ENCODE measurements at regions not wholly inside any gene's neighbourhood (a gene's known extent, or its start where the extent isn't known, plus 50 kb on each side); places are given as distances from the start of the nearest gene placed in this dataset.

GRCh38 chr6:112682071-112682470, 334.9 kb downstream of the RFPL4B start:
- Mint-ChIP-seq H3K27me3 (ENCODE audit: insufficient read depth, low read depth, poor library complexity) (no peaks in the 10 kb centered on the region), H3K27ac (no peak overlapping the region), H3K4me1 (no peaks in the 10 kb centered on the region), H3K4me3 (no peak overlapping the region), H3K9me3 (no peaks in the 10 kb centered on the region), H3K36me3 (ENCODE audit: low read depth) (no peaks in the 10 kb centered on the region)
- H3K27ac ChIP-seq (ENCODE audit: low read depth) = no peak overlapping the region
- TF ChIP-seq POLR2AphosphoS5 (IDR thresholded peaks at IDR 0.05; ENCODE audit: low read depth) (no peak), ZNF462 (CRISPR knock-in tag; IDR thresholded peaks at IDR 0.05) (no peak)
- no peaks in the 10 kb centered on the region for H3K36me3 ChIP-seq (ENCODE audit: insufficient read depth)
- H3K4me1 ChIP-seq (ENCODE audit: insufficient read depth) = no peaks in the 10 kb centered on the region
- H3K4me2 ChIP-seq = no peak overlapping the region
- no peaks in the 10 kb centered on the region for H3K27me3 ChIP-seq (ENCODE audit: insufficient read depth)
- no peak overlapping the region for H2AFZ ChIP-seq
- H3K4me3 ChIP-seq = no peak overlapping the region
- no peaks in the 10 kb centered on the region for H3K79me2 ChIP-seq (replicated peaks; ENCODE audit: insufficient read depth)
- H4K20me1 ChIP-seq (replicated peaks; ENCODE audit: insufficient read depth) = no peaks in the 10 kb centered on the region
- no peaks in the 10 kb centered on the region for H3K9me2 ChIP-seq (ENCODE audit: insufficient read depth)
- ATAC-seq (no peak), DNase-seq (ENCODE audit: low spot score) (no peak)
- H3F3A ChIP-seq (replicated peaks; ENCODE audit: low read depth) = no peaks in the 10 kb centered on the region

- H3K27me3 ChIP-seq (ENCODE audit: insufficient read depth) = no peaks in the 10 kb centered on the region
- Mint-ChIP-seq H3K27ac (no peak overlapping the region), H3K9me3 (no peaks in the 10 kb centered on the region), H3K4me1 (no peaks in the 10 kb centered on the region), H3K36me3 (ENCODE audit: low read depth) (no peaks in the 10 kb centered on the region), H3K4me3 (no peak overlapping the region), H3K27me3 (ENCODE audit: insufficient read depth, low read depth, poor library complexity) (no peaks in the 10 kb centered on the region)
- H3K27ac ChIP-seq (ENCODE audit: low read depth) = no peak overlapping the region
- DNase-seq (ENCODE audit: low spot score) (no peak), ATAC-seq (no peak)
- H3K4me2 ChIP-seq = no peak overlapping the region
- H3K4me3 ChIP-seq = no peak overlapping the region
- H3K36me3 ChIP-seq (ENCODE audit: insufficient read depth) = no peaks in the 10 kb centered on the region
- H3F3A ChIP-seq (replicated peaks; ENCODE audit: low read depth) = no peaks in the 10 kb centered on the region
- H3K4me1 ChIP-seq (ENCODE audit: insufficient read depth) = no peaks in the 10 kb centered on the region
- H3K9me2 ChIP-seq (ENCODE audit: insufficient read depth) = no peaks in the 10 kb centered on the region
- no peak overlapping the region for H2AFZ ChIP-seq
- H3K79me2 ChIP-seq (replicated peaks; ENCODE audit: insufficient read depth) = no peaks in the 10 kb centered on the region
- no peaks in the 10 kb centered on the region for H4K20me1 ChIP-seq (replicated peaks; ENCODE audit: insufficient read depth)
- TF ChIP-seq NANOG (IDR thresholded peaks at IDR 0.05; ENCODE audit: borderline replicate concordance) = no peak
- TF ChIP-seq POLR2AphosphoS5 (IDR thresholded peaks at IDR 0.05; ENCODE audit: low read depth) = no peak
- TF ChIP-seq CTCF (conservative IDR thresholded peaks at IDR 0.05; ENCODE audit: low read depth in 2 of 2) = no peak
- no peak for TF ChIP-seq STAT1 (IDR thresholded peaks at IDR 0.05; ENCODE audit: unreplicated experiment)
- TF ChIP-seq ZNF331 (CRISPR knock-in tag; IDR thresholded peaks at IDR 0.05; ENCODE audit: low read depth) = no peak
- TF ChIP-seq REST (IDR thresholded peaks at IDR 0.05; ENCODE audit: unreplicated experiment) = no peak
These were observed 336.0 kb downstream of the RFPL4B start for GRCh38 chr6:112683106-112683505.
